ENCODE measurements at regions not wholly inside any gene's neighbourhood (a gene's known extent, or its start where the extent isn't known, plus 50 kb on each side); places are given as distances from the start of the nearest gene placed in this dataset.

DNA sequence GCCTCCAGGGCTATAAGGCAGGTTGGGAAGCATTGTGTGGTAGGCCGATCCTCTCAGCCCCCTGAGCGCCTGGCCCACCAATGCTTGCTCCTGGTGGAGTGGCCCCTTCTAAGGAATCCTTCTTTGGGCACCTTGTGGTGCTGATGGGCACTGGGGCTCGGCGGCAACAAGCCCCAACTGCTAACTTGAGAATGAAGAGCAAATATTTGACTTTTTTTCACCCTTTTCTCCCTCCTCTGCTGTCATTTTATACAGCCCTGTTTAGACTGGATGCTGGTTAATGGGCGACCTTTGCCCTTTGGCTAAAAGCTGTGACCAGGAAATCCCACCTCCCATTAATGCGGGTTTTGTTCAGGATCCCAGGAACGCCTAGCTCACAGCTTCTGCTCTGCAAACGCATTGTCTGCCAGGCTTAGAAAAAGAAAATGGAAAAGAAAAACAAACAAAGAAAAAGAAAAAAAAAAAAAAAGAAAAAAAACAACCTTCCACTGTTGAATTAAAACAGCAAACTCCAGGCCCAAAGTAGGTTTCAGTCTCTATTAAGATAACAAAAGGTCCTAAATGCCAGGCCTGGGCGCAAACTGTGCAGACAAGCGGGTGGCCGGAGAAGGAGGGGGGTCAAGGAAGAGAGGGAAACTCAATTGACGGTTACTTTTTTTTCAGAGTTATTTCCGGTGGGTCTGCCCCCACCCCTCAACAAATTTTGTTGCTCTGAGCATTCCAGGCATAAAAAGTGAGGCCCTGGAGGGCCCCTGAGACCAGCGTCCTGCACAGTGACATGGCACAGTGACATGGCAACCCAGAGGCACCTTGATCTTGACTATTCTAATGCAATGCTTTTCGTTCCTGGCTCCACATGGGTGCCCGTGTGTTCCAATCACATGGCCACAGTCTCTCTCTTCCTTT is 301.4 kb downstream of the MAF start:
- TF ChIP-seq, protein P1, sequence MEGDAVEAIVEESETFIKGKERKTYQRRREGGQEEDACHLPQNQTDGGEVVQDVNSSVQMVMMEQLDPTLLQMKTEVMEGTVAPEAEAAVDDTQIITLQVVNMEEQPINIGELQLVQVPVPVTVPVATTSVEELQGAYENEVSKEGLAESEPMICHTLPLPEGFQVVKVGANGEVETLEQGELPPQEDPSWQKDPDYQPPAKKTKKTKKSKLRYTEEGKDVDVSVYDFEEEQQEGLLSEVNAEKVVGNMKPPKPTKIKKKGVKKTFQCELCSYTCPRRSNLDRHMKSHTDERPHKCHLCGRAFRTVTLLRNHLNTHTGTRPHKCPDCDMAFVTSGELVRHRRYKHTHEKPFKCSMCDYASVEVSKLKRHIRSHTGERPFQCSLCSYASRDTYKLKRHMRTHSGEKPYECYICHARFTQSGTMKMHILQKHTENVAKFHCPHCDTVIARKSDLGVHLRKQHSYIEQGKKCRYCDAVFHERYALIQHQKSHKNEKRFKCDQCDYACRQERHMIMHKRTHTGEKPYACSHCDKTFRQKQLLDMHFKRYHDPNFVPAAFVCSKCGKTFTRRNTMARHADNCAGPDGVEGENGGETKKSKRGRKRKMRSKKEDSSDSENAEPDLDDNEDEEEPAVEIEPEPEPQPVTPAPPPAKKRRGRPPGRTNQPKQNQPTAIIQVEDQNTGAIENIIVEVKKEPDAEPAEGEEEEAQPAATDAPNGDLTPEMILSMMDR (CRISPR knock-in tag; IDR thresholded peaks at IDR 0.05) = no peak
- no peak for TF ChIP-seq ATF1 (CRISPR knock-in tag; IDR thresholded peaks at IDR 0.05)
- no peak for TF ChIP-seq HNRNPUL1 (IDR thresholded peaks at IDR 0.05; ENCODE audit: low read depth, low read length)
- no peak for TF ChIP-seq KLF13 (CRISPR knock-in tag; IDR thresholded peaks at IDR 0.05)
- no peak for TF ChIP-seq ZFX (CRISPR knock-in tag; IDR thresholded peaks at IDR 0.05; ENCODE audit: low read depth)
- TF ChIP-seq NAIF1 (CRISPR knock-in tag; IDR thresholded peaks at IDR 0.05; ENCODE audit: borderline replicate concordance) = no peak
